Esophagus muscularis mucosa (tissue), 4 donors: ENCODE measurements at regions not wholly inside any gene's neighbourhood (a gene's known extent, or its start where the extent isn't known, plus 50 kb on each side); places are given as distances from the start of the nearest gene placed in this dataset.
"Not testable (repeated sequence)": the region's sequence is repeated elsewhere in the genome, so short reads cannot be mapped to it uniquely, and the experiment has no call there.

Experiments
- DNase-seq: peaks from one replicate; pipeline ENCODE4 v3.0.0-alpha.2; 2017; ENCODE audit errors: extremely low spot score
- H3K27ac ChIP-seq, 4 donors: fragments of 200-600 bp; sonication (generic); replicated peaks in 1 of 4; 1 replicate in 3 of 4; 2 replicates in 1 of 4; pipeline ENCODE4 v1.5.1; 2016 to 2019; ENCODE audit warnings: mild to moderate bottlenecking in 1 of 4
- H3K27me3 ChIP-seq, 4 donors: fragments of 200-600 bp; sonication (generic); one replicate each; pipeline versions ENCODE4 v1.5.1 to v1.6.0; 2016 to 2019
- H3K36me3 ChIP-seq, 4 donors: fragments of 200-600 bp; sonication (generic); one replicate each; pipeline ENCODE4 v1.5.1; 2016 to 2019
- H3K4me1 ChIP-seq, 4 donors: fragments of 200-600 bp; sonication (generic); one replicate each; pipeline ENCODE4 v1.5.1; 2016 to 2019
- H3K4me3 ChIP-seq, 4 donors: fragments of 200-600 bp; sonication (generic); 1 replicate in 2 of 4; 2 replicates in 2 of 4; pipeline ENCODE4 v1.5.1; 2016 to 2019; ENCODE audit warnings: mild to moderate bottlenecking in 4 of 4, moderate library complexity in 1 of 4
- H3K9me3 ChIP-seq, 4 donors: fragments of 200-600 bp; sonication (generic); 1 replicate in 3 of 4; 2 replicates in 1 of 4; pipeline ENCODE4 v1.5.1; 2016 to 2019
- EP300 ChIP-seq: sonication (generic); formaldehyde crosslinking; IDR thresholded peaks from one replicate; pipeline ENCODE4 v1.6.1; 2017; ENCODE audit warnings: antibody characterized with exemption
- POLR2A ChIP-seq: fragments of 450-650 bp; IDR thresholded peaks from one replicate; pipeline ENCODE4 v1.6.1; 2017; ENCODE audit warnings: antibody characterized with exemption, moderate library complexity, mild to moderate bottlenecking, low read depth
- POLR2AphosphoS5 ChIP-seq, 2 donors: sonication (generic); formaldehyde crosslinking; IDR thresholded peaks; one replicate each; pipeline ENCODE4 v1.6.1; 2017; ENCODE audit warnings: antibody characterized with exemption in 2 of 2
- WGBS: methylation state at CpG from one replicate; pipeline ENCODE4 v1.1.5; 2018; 5-methylcytosine and 5-hydroxymethylcytosine counted together
- intact Hi-C: fragments of 100-400 bp; cut with DNase I; formaldehyde crosslinking; loops from one replicate; pipeline ENCODE4 v1.15.1; 2023
- TF ChIP-seq, protein P1 (sequence below), 3 experiments: fragments of 200-600 bp in 2 of 3; fragments of 450-650 bp in 1 of 3; sonication (generic) in 2 of 3; IDR thresholded peaks; one replicate each; pipeline ENCODE4 v1.5.1; 2017 to 2019; ENCODE audit warnings: antibody characterized with exemption in 3 of 3, mild to moderate bottlenecking in 2 of 3, moderate library complexity in 1 of 3

DNA sequence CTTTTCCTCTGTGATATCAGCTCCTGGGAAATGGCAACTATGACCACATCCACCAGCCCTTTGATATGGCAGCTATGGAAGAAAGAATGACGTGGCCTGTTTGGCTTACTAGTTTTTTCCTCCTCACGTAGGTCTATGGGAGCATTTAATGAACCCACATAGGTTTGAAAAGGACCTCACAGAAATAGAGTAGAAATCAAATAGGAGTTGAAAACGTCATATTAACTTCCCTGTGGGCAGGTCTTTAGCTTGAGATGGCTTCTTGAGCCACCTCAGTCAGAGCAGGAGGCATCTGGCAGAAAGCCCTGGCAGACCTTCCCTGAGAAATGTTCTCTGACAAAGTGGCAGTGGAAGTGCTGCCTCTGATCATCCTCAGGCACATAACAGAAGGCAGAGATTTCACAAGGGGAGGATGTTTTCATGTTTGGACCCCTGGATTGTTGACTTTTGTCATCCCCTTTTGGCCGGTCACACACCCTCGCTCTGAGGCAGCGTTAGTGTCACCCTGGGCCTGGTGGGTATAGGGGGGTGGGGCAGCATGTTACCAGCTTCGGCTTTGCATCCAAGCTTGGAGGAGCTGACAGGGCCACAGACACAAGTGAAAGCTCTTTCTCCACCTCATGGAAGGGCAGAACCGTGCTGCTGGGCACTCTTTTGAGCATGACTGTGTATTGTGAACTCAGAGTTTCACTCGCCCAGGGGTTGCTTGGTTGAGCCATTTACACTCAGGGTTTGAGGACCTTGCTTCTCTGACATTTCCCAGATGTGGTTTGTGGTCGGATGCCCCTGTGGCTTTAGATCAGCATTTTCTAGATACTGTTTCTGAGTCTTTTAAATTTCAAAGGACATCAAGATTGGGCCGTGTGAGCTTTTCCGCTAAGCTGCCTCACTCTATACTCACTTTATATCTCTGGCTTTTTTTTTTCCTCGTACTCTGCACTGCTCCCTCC lies 184.2 kb downstream of the STK31 start:
- no peak overlapping the region for H3K27ac ChIP-seq
- H3K9me3 ChIP-seq, result no peaks in the 10 kb centered on the region
- TF ChIP-seq POLR2AphosphoS5 (IDR thresholded peaks at IDR 0.05), result no peak
- TF ChIP-seq, protein P1, sequence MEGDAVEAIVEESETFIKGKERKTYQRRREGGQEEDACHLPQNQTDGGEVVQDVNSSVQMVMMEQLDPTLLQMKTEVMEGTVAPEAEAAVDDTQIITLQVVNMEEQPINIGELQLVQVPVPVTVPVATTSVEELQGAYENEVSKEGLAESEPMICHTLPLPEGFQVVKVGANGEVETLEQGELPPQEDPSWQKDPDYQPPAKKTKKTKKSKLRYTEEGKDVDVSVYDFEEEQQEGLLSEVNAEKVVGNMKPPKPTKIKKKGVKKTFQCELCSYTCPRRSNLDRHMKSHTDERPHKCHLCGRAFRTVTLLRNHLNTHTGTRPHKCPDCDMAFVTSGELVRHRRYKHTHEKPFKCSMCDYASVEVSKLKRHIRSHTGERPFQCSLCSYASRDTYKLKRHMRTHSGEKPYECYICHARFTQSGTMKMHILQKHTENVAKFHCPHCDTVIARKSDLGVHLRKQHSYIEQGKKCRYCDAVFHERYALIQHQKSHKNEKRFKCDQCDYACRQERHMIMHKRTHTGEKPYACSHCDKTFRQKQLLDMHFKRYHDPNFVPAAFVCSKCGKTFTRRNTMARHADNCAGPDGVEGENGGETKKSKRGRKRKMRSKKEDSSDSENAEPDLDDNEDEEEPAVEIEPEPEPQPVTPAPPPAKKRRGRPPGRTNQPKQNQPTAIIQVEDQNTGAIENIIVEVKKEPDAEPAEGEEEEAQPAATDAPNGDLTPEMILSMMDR (IDR thresholded peaks at IDR 0.05), result no peak
- no peak for TF ChIP-seq POLR2A
- no peak for TF ChIP-seq EP300
- intact Hi-C loops, result no loop called here
- H3K36me3 ChIP-seq, result no peaks in the 10 kb centered on the region
- no peak overlapping the region for H3K4me3 ChIP-seq
- H3K4me1 ChIP-seq, result no peaks in the 10 kb centered on the region
- peaks cover 0 to 4% (median 0%) of the 10 kb centered on the region in 4 donors for H3K27me3 ChIP-seq
- WGBS, result 45% methylated on average over 11 of the region's 13 CpGs
- DNase-seq, result peak; percentile 85

GRCh38 chr7:23894892-23895569 lies 185.0 kb downstream of the STK31 start:
- intact Hi-C loops, result no loop called here
- no peaks in the 10 kb centered on the region for H3K4me1 ChIP-seq
- peaks cover 0 to 4% (median 0%) of the 10 kb centered on the region in 4 donors for H3K27me3 ChIP-seq
- H3K4me3 ChIP-seq, result no peak overlapping the region
- peak; percentile 8 for DNase-seq
- H3K9me3 ChIP-seq, result no peaks in the 10 kb centered on the region
- WGBS, result 82% methylated on average over 4 of the region's 4 CpGs
- no peak overlapping the region for H3K27ac ChIP-seq
- H3K36me3 ChIP-seq, result no peaks in the 10 kb centered on the region
- TF ChIP-seq EP300 (no peak), POLR2AphosphoS5 (IDR thresholded peaks at IDR 0.05) (no peak), POLR2A (no peak)
- TF ChIP-seq, protein P1 (IDR thresholded peaks at IDR 0.05), result no peak

DNA sequence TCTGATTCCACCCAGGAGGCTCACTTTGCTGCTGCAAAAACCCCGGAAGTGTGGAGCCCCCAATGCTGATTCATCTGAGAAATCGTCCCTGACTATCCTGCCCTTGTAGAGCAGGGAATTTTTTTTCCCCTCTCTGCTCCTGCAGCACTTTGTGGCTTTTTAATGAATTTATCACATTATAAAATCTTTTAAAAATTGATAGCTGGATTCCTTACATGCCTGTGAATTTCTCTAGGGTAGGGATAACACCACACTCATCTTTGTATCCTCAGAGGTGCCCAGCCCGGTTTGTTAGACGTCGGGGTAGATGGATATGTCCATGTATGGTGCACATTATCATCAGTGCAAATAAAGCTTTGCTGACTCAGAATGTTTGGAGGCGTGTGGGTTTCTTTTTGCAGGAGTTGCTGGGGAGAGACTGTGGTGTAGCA lies 185.7 kb downstream of the STK31 start:
- intact Hi-C loops, result no loop called here
- no peaks in the 10 kb centered on the region for H3K4me1 ChIP-seq
- TF ChIP-seq EP300 (no peak), POLR2AphosphoS5 (IDR thresholded peaks at IDR 0.05) (no peak), POLR2A (no peak)
- TF ChIP-seq, protein P1 (IDR thresholded peaks at IDR 0.05), result no peak
- H3K27ac ChIP-seq, result no peak overlapping the region
- 52% methylated on average over 6 of the region's 6 CpGs for WGBS
- H3K36me3 ChIP-seq, result no peaks in the 10 kb centered on the region
- DNase-seq, result no peak
- H3K9me3 ChIP-seq, result no peaks in the 10 kb centered on the region
- no peak overlapping the region for H3K4me3 ChIP-seq
- H3K27me3 ChIP-seq, result peaks cover 0 to 4% (median 0%) of the 10 kb centered on the region in 4 donors

- no peaks in the 10 kb centered on the region for H3K36me3 ChIP-seq
- H3K4me3 ChIP-seq, result no peak overlapping the region
- intact Hi-C loops, result no loop called here
- no peak for DNase-seq
- TF ChIP-seq, protein P1 (IDR thresholded peaks at IDR 0.05), result no peak
- TF ChIP-seq POLR2AphosphoS5 (IDR thresholded peaks at IDR 0.05) (no peak), POLR2A (no peak), EP300 (no peak)
- peaks cover 0 to 4% (median 0%) of the 10 kb centered on the region in 4 donors for H3K27me3 ChIP-seq
- no peaks in the 10 kb centered on the region for H3K9me3 ChIP-seq
- H3K4me1 ChIP-seq, result no peaks in the 10 kb centered on the region
- H3K27ac ChIP-seq, result no peak overlapping the region
These were observed 188.6 kb downstream of the STK31 start for GRCh38 chr7:23898619-23899018.

- DNase-seq, H3K27ac ChIP-seq, H3K4me1 ChIP-seq, H3K9me3 ChIP-seq, intact Hi-C loops, H3K4me3 ChIP-seq, H3K27me3 ChIP-seq, H3K36me3 ChIP-seq: not testable (repeated sequence)
- WGBS, result 83% methylated on average over 13 of the region's 30 CpGs
These were observed 194.9 kb downstream of the STK31 start for GRCh38 chr7:23904901-23905300.
